ENCODE measurements at regions not wholly inside any gene's neighbourhood (a gene's known extent, or its start where the extent isn't known, plus 50 kb on each side); places are given as distances from the start of the nearest gene placed in this dataset.

DNA sequence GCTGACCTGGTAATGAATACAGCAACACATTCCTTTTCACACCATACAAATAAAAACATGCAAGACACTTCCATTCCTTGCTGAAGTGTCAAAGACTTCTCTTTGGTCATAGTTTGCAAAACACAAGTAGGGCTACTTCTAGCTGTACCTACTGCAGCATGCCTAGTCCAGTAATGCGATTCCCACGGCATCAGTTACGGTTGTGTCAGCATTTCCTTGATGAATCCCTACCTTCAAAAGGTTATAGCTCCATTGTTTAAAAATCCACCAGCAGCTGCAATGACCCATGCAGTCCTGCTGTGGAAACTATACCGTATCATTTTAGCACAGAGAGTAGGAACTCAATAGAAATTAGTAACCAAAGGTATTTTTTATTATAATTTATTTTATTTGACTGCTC is 1371.5 kb downstream of the EPHA7 start:
- TF ChIP-seq, protein P1, sequence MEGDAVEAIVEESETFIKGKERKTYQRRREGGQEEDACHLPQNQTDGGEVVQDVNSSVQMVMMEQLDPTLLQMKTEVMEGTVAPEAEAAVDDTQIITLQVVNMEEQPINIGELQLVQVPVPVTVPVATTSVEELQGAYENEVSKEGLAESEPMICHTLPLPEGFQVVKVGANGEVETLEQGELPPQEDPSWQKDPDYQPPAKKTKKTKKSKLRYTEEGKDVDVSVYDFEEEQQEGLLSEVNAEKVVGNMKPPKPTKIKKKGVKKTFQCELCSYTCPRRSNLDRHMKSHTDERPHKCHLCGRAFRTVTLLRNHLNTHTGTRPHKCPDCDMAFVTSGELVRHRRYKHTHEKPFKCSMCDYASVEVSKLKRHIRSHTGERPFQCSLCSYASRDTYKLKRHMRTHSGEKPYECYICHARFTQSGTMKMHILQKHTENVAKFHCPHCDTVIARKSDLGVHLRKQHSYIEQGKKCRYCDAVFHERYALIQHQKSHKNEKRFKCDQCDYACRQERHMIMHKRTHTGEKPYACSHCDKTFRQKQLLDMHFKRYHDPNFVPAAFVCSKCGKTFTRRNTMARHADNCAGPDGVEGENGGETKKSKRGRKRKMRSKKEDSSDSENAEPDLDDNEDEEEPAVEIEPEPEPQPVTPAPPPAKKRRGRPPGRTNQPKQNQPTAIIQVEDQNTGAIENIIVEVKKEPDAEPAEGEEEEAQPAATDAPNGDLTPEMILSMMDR (IDR thresholded peaks at IDR 0.05; ENCODE audit: control extremely low read depth, extremely low read depth): no peak
- no peak overlapping the region for H3K27ac ChIP-seq (ENCODE audit: low read depth in 1 of 2, low read length in 1 of 2)
- DNase-seq: no peak
- H3K27me3 ChIP-seq (ENCODE audit: control insufficient read depth in 3 of 3, insufficient read depth in 3 of 3, low read length in 2 of 3): no peaks in the 10 kb centered on the region
- 73 to 82% methylated on average over 4 of the region's 4 CpGs for WGBS, 2 donors
- H3K36me3 ChIP-seq (ENCODE audit: control insufficient read depth in 4 of 4, insufficient read depth in 4 of 4, low read length in 4 of 4): no peaks in the 10 kb centered on the region
- H3K9me3 ChIP-seq (ENCODE audit: control insufficient read depth in 4 of 4, insufficient read depth in 3 of 4, low read length in 3 of 4): no peaks in the 10 kb centered on the region
- H3K4me1 ChIP-seq (ENCODE audit: control insufficient read depth in 5 of 5, insufficient read depth in 5 of 5, low read length in 5 of 5): no peaks in the 10 kb centered on the region
- no peak for ATAC-seq (ENCODE audit: insufficient read depth, low FRiP score)
- no peak overlapping the region for H3K4me3 ChIP-seq
- no peak overlapping the region for H3K9ac ChIP-seq (ENCODE audit: insufficient read depth in 1 of 2, low read length in 2 of 2)

DNA sequence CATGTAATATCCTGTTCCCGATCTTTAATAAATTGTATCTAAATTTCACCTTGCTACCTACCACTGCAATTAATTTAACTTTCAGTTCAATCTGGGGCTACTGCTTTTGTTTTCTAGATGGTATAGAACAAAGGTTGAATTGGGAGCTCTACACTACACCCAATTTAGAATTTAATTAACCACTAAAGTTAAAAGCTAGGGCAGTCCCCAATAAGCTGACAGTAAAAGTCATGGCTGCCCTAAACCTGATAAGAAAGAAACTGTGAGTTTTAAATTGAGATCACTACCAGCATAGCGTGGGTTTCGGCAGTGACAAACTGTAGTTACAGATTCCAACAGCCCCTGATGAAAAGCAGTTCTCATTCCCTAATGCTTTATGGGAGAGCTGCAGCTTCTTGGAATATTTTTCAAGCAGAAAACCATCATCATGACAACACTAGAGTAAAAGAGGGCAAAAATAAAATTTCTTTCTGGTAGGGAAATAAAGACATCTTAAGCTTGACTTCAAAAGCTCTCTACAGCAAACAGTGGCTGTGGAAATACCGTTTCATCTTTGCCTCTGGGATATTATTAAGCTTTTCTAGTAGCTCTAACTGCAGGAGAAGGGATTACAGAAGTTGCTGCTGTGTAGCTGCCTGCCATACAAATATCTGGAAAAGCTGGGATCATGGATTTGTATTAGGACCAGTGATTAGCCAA is 1372.1 kb downstream of the EPHA7 start:
- Histone ChIP-seq H3K4me3 (no peak overlapping the region), H3K27ac (ENCODE audit: low read depth in 1 of 2, low read length in 1 of 2) (no peak overlapping the region), H3K9ac (ENCODE audit: insufficient read depth in 1 of 2, low read length in 2 of 2) (no peak overlapping the region), H3K27me3 (ENCODE audit: control insufficient read depth in 3 of 3, insufficient read depth in 3 of 3, low read length in 2 of 3) (no peaks in the 10 kb centered on the region), H3K4me1 (ENCODE audit: control insufficient read depth in 5 of 5, insufficient read depth in 5 of 5, low read length in 5 of 5) (no peaks in the 10 kb centered on the region), H3K9me3 (ENCODE audit: control insufficient read depth in 4 of 4, insufficient read depth in 3 of 4, low read length in 3 of 4) (no peaks in the 10 kb centered on the region), H3K36me3 (ENCODE audit: control insufficient read depth in 4 of 4, insufficient read depth in 4 of 4, low read length in 4 of 4) (no peaks in the 10 kb centered on the region)
- WGBS, 2 donors: 74 to 81% methylated on average over 4 of the region's 4 CpGs
- TF ChIP-seq, protein P1 (IDR thresholded peaks at IDR 0.05; ENCODE audit: control extremely low read depth, extremely low read depth): no peak
- ATAC-seq (ENCODE audit: insufficient read depth, low FRiP score): no peak
- no peak for DNase-seq

DNA sequence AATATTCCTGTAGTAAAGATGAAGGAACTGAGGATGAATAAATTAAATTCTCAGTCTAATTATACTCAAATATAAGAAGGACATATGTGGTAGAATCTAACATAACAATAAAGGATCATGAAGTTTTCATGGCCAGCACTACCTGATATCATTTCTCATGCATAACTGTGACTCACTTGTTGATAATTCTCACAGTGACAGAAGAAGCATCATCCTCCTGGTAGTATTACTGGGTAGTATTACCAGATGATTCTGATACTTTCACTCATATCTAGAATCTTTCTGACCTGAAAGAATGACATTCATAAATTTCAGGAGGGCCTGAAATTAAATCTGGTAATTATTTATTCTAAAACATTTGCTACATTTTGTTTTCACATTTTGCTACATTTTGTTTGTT is 1375.0 kb downstream of the EPHA7 start:
- ATAC-seq (ENCODE audit: insufficient read depth, low FRiP score) (no peak), DNase-seq (no peak)
- Histone ChIP-seq H3K9me3 (ENCODE audit: control insufficient read depth in 4 of 4, insufficient read depth in 3 of 4, low read length in 3 of 4) (no peaks in the 10 kb centered on the region), H3K36me3 (ENCODE audit: control insufficient read depth in 4 of 4, insufficient read depth in 4 of 4, low read length in 4 of 4) (no peaks in the 10 kb centered on the region), H3K4me3 (no peak overlapping the region), H3K27me3 (ENCODE audit: control insufficient read depth in 3 of 3, insufficient read depth in 3 of 3, low read length in 2 of 3) (no peaks in the 10 kb centered on the region), H3K27ac (ENCODE audit: low read depth in 1 of 2, low read length in 1 of 2) (no peak overlapping the region), H3K9ac (ENCODE audit: insufficient read depth in 1 of 2, low read length in 2 of 2) (no peak overlapping the region), H3K4me1 (ENCODE audit: control insufficient read depth in 5 of 5, insufficient read depth in 5 of 5, low read length in 5 of 5) (no peaks in the 10 kb centered on the region)
- TF ChIP-seq, protein P1 (IDR thresholded peaks at IDR 0.05; ENCODE audit: control extremely low read depth, extremely low read depth): no peak

DNA sequence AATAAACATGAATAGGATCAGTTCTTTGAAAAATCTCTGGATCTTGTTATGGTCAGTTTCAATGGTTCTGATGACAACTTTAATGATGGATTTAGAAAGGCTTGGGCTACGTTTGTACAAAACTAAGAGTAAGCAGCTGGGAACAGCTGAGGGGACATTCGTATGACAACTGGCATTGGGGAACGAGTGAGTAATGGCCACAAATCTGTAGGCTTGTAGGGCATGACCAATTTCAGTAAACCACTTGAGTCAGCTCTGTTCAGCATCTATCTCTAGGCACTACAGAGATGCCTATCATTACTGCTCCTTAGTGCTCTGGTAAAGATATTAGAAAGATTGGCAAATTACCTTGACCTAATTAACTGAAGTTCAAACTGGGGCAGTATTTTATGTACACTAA is 1375.6 kb downstream of the EPHA7 start:
- TF ChIP-seq, protein P1 (IDR thresholded peaks at IDR 0.05; ENCODE audit: control extremely low read depth, extremely low read depth): no peak
- H3K4me3 ChIP-seq: no peak overlapping the region
- H3K4me1 ChIP-seq (ENCODE audit: control insufficient read depth in 5 of 5, insufficient read depth in 5 of 5, low read length in 5 of 5): no peaks in the 10 kb centered on the region
- no peak overlapping the region for H3K9ac ChIP-seq (ENCODE audit: insufficient read depth in 1 of 2, low read length in 2 of 2)
- DNase-seq (no peak), ATAC-seq (ENCODE audit: insufficient read depth, low FRiP score) (no peak)
- H3K27ac ChIP-seq (ENCODE audit: low read depth in 1 of 2, low read length in 1 of 2): no peak overlapping the region
- H3K36me3 ChIP-seq (ENCODE audit: control insufficient read depth in 4 of 4, insufficient read depth in 4 of 4, low read length in 4 of 4): no peaks in the 10 kb centered on the region
- 63 to 75% methylated on average over 3 of the region's 3 CpGs for WGBS, 2 donors
- H3K9me3 ChIP-seq (ENCODE audit: control insufficient read depth in 4 of 4, insufficient read depth in 3 of 4, low read length in 3 of 4): no peaks in the 10 kb centered on the region
- no peaks in the 10 kb centered on the region for H3K27me3 ChIP-seq (ENCODE audit: control insufficient read depth in 3 of 3, insufficient read depth in 3 of 3, low read length in 2 of 3)

Data from lung (tissue), 11 donors.